Body of pancreas (tissue), 4 donors: ENCODE measurements at regions not wholly inside any gene's neighbourhood (a gene's known extent, or its start where the extent isn't known, plus 50 kb on each side); places are given as distances from the start of the nearest gene placed in this dataset.

ENCODE experiments used
- CTCF ChIP-seq, 7 experiments: fragments of 450-650 bp in 4 of 7; fragments of 200-600 bp in 3 of 7; sonication (generic) in 3 of 7; IDR thresholded peaks; one replicate each; pipeline ENCODE4 v1.5.1; 2016 to 2019; ENCODE audit warnings: antibody characterized with exemption in 7 of 7
- POLR2A ChIP-seq, 3 donors: fragments of 450-650 bp; IDR thresholded peaks; one replicate each; pipeline ENCODE4 v1.6.1; 2016; ENCODE audit warnings: antibody characterized with exemption in 3 of 3, mild to moderate bottlenecking in 2 of 3

GRCh38 chr5:120155873-120156272 is 308.2 kb upstream of the PRR16 start:
- no peak for TF ChIP-seq CTCF (IDR thresholded peaks at IDR 0.05)
- no peak for TF ChIP-seq POLR2A (IDR thresholded peaks at IDR 0.05)
